SU-DHL-6 (cell line): ENCODE measurements at regions not wholly inside any gene's neighbourhood (a gene's known extent, or its start where the extent isn't known, plus 50 kb on each side); places are given as distances from the start of the nearest gene placed in this dataset.

Experiments used
- H2AFZ ChIP-seq: fragments of 200-600 bp; sonication (generic); 2 replicates; pipeline ENCODE4 v1.6.1; 2014; ENCODE audit warnings: low read depth, mild to moderate bottlenecking, moderate library complexity, mixed read lengths, antibody characterized with exemption, low read length; ENCODE audit not compliant: severe bottlenecking
- H3F3A ChIP-seq: fragments of 200-600 bp; shearing (Covaris generic); 2 replicates; pipeline ENCODE4 v1.6.0; 2016; ENCODE audit warnings: antibody characterized with exemption, mild to moderate bottlenecking; ENCODE audit not compliant: insufficient read depth
- H3K27ac ChIP-seq: fragments of 200-600 bp; sonication (generic); 2 replicates; pipeline ENCODE4 v1.5.1; 2016; ENCODE audit warnings: low read depth, mild to moderate bottlenecking, low read length, moderate library complexity, mixed read lengths
- H3K27me3 ChIP-seq: fragments of 200-600 bp; sonication (generic), shearing (Covaris generic); 2 replicates; pipeline ENCODE4 v1.6.0; 2014; ENCODE audit warnings: mild to moderate bottlenecking, low read length
- H3K36me3 ChIP-seq: fragments of 200-600 bp; sonication (generic); 2 replicates; pipeline ENCODE4 v1.6.1; 2014; ENCODE audit warnings: mild to moderate bottlenecking, low read length, mixed read lengths
- H3K4me2 ChIP-seq: fragments of 300-600, 200-600 bp; shearing (Covaris generic), sonication (generic); 2 replicates; pipeline ENCODE4 v1.6.0; 2014; ENCODE audit warnings: low read length, low read depth, mild to moderate bottlenecking; ENCODE audit not compliant: poor library complexity, severe bottlenecking
- H3K4me3 ChIP-seq: fragments of 200-600 bp; sonication (generic); 2 replicates; pipeline ENCODE4 v1.5.1; 2014; ENCODE audit warnings: antibody characterized with exemption, low read length, mild to moderate bottlenecking, mixed read lengths; ENCODE audit not compliant: insufficient read depth, poor library complexity, severe bottlenecking
- H3K79me2 ChIP-seq: fragments of 200-600 bp; sonication (generic); 2 replicates; pipeline ENCODE4 v1.6.1; 2014; ENCODE audit warnings: mild to moderate bottlenecking, low read length, moderate library complexity; ENCODE audit not compliant: insufficient read depth
- H3K9ac ChIP-seq: fragments of 200-600 bp; sonication (generic); 2 replicates; pipeline ENCODE4 v1.7.0; 2014; ENCODE audit warnings: mild to moderate bottlenecking, low read length
- H3K9me2 ChIP-seq: fragments of 200-600 bp; sonication (generic); replicated peaks from 2 replicates; pipeline ENCODE4 v1.6.1; 2014; ENCODE audit warnings: low read length; ENCODE audit not compliant: insufficient read depth
- H3K9me3 ChIP-seq: fragments of 200-600 bp; sonication (generic); 2 replicates; pipeline ENCODE4 v1.6.1; 2014; ENCODE audit warnings: low read length, mixed read lengths; ENCODE audit not compliant: insufficient read depth
- H4K20me1 ChIP-seq: fragments of 200-600 bp; sonication (generic); 2 replicates; pipeline ENCODE4 v1.6.1; 2014; ENCODE audit warnings: low read depth, mild to moderate bottlenecking, antibody characterized with exemption, low read length, moderate library complexity, mixed read lengths
- EZH2phosphoT487 ChIP-seq: fragments of 200-600 bp; sonication (generic), shearing (Covaris generic); conservative IDR thresholded peaks from 2 replicates; pipeline ENCODE4 v1.6.1; 2018; ENCODE audit warnings: mild to moderate bottlenecking, antibody characterized with exemption, low read length, moderate library complexity, mixed read lengths
- TF ChIP-seq, protein P1 (sequence below): fragments of 200-600 bp; sonication (generic); IDR thresholded peaks from one replicate; pipeline ENCODE4 v1.5.1; 2017; ENCODE audit warnings: antibody characterized with exemption, mild to moderate bottlenecking, low read length, moderate library complexity; ENCODE audit not compliant: insufficient read depth, poor library complexity, severe bottlenecking

DNA sequence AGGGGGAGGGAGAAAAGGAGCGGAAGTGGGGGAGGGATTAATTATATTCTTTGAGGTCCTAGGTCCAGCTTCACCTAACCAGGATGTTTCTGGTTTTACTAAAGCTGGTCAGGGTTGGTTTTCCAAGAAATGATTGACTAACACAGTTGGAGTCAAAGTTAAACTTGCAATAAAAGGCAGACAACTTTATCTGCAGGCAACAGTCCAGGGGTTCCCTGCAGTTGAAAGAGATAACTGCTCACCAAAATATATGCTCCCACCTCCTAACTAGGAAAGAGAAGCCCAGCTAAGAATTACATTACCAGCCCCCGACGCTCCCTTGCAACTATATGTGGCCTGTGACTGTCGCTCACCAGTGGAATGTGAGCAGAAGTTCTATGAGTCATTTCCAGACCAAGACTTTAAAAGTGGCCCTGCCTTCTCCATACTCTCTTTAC is 140.0 kb upstream of the PKDCC start:
- Histone ChIP-seq H3K4me2 (no peak overlapping the region), H3K9me3 (no peaks in the 10 kb centered on the region), H2AFZ (no peak overlapping the region), H3K36me3 (no peaks in the 10 kb centered on the region), H3K79me2 (no peaks in the 10 kb centered on the region), H3K27me3 (no peaks in the 10 kb centered on the region), H3K9ac (no peak overlapping the region), H3K27ac (no peak overlapping the region), H3K9me2 (no peaks in the 10 kb centered on the region), H3K4me3 (no peak overlapping the region), H3F3A (no peaks in the 10 kb centered on the region), H4K20me1 (no peaks in the 10 kb centered on the region)
- no peak for TF ChIP-seq EZH2phosphoT487
- TF ChIP-seq, protein P1, sequence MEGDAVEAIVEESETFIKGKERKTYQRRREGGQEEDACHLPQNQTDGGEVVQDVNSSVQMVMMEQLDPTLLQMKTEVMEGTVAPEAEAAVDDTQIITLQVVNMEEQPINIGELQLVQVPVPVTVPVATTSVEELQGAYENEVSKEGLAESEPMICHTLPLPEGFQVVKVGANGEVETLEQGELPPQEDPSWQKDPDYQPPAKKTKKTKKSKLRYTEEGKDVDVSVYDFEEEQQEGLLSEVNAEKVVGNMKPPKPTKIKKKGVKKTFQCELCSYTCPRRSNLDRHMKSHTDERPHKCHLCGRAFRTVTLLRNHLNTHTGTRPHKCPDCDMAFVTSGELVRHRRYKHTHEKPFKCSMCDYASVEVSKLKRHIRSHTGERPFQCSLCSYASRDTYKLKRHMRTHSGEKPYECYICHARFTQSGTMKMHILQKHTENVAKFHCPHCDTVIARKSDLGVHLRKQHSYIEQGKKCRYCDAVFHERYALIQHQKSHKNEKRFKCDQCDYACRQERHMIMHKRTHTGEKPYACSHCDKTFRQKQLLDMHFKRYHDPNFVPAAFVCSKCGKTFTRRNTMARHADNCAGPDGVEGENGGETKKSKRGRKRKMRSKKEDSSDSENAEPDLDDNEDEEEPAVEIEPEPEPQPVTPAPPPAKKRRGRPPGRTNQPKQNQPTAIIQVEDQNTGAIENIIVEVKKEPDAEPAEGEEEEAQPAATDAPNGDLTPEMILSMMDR: no peak

DNA sequence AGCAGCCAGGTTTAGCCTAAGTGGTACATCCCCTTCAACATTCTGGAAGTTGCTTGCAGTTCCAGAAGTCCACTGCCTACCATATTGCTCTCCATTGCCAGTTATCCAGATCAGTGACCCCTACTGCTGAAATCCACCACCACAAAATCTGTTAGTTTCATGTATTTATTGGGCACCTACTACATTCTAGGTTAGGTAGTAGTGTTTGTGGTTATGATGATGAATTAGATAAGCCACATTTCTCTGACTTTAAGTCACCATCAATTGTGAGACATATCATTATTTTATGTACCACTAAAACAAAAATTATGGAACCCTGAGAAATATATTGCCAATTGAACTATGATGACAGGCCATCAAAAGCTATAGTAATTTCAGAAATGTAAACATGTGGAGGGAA is 139.5 kb upstream of the PKDCC start:
- Histone ChIP-seq H3K9me3 (no peaks in the 10 kb centered on the region), H3K4me2 (no peak overlapping the region), H2AFZ (no peak overlapping the region), H3K36me3 (no peaks in the 10 kb centered on the region), H3K4me3 (no peak overlapping the region), H3K9ac (no peak overlapping the region), H3K9me2 (no peaks in the 10 kb centered on the region), H4K20me1 (no peaks in the 10 kb centered on the region), H3F3A (no peaks in the 10 kb centered on the region), H3K27ac (no peak overlapping the region), H3K27me3 (no peaks in the 10 kb centered on the region), H3K79me2 (no peaks in the 10 kb centered on the region)
- TF ChIP-seq, protein P1: no peak
- no peak for TF ChIP-seq EZH2phosphoT487

DNA sequence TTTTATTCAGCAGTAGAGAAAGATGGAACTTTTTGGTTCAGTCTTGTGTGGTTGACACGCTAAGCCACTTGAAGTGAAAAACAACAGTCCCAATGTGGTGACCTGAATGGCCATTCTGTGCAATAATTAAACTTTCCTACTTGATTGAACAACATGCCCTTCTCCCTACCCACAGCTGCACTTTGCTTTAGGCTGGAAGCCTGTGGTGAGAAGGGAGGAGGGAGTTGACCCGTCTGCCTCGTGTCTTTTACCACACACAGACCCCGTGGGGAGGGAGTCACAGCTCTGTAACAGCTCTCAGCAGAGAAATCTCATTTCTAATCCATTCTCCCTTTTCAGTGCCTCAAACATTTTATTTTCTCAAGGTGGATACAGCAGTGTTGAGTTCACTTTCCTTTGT is 138.2 kb upstream of the PKDCC start:
- Histone ChIP-seq H3K27me3 (no peaks in the 10 kb centered on the region), H3K9ac (no peak overlapping the region), H4K20me1 (no peaks in the 10 kb centered on the region), H3K4me3 (no peak overlapping the region), H3F3A (no peaks in the 10 kb centered on the region), H3K36me3 (no peaks in the 10 kb centered on the region), H3K9me2 (no peaks in the 10 kb centered on the region), H3K9me3 (no peaks in the 10 kb centered on the region), H2AFZ (no peak overlapping the region), H3K4me2 (no peak overlapping the region), H3K79me2 (no peaks in the 10 kb centered on the region), H3K27ac (no peak overlapping the region)
- TF ChIP-seq, protein P1: no peak
- no peak for TF ChIP-seq EZH2phosphoT487

DNA sequence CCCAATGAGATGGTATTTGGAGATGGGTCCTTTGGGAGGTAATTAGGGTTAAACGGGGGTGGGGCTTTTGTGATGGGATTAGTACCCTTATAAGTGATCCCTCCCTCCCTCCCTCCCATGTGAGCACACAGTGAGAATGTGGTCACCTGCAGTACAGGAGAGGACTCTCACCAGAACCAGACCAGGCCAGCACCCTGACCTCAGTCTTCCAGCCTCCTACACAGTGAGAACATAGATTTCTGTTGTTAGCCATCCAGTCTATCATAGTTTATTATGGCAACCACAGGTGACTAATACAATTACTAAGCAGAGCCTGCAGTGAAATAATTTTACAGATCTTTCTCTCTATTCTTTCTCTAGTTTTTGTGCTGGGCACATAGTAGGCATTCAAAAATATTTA is 137.7 kb upstream of the PKDCC start:
- Histone ChIP-seq H3K27ac (no peak overlapping the region), H3K9me2 (no peaks in the 10 kb centered on the region), H3K4me2 (no peak overlapping the region), H2AFZ (no peak overlapping the region), H4K20me1 (no peaks in the 10 kb centered on the region), H3K27me3 (no peaks in the 10 kb centered on the region), H3K79me2 (no peaks in the 10 kb centered on the region), H3K4me3 (no peak overlapping the region), H3F3A (no peaks in the 10 kb centered on the region), H3K9me3 (no peaks in the 10 kb centered on the region), H3K36me3 (no peaks in the 10 kb centered on the region), H3K9ac (no peak overlapping the region)
- TF ChIP-seq, protein P1: no peak
- TF ChIP-seq EZH2phosphoT487: no peak
